Left lobe of liver (tissue), 2 donors: ENCODE measurements at regions not wholly inside any gene's neighbourhood (a gene's known extent, or its start where the extent isn't known, plus 50 kb on each side); places are given as distances from the start of the nearest gene placed in this dataset.

Experiments
- ATAC-seq: fragments of 200-7000 bp; cut with Tn5 transposase; one replicate; pipeline ENCODE4 v1.9.1; 2020; ENCODE audit warnings: mild to moderate bottlenecking, moderate library complexity
- DNase-seq: peaks from one replicate; pipeline ENCODE4 v3.0.0-alpha.2; 2020; ENCODE audit warnings: low spot score
- donor health status: DM: no; HTN: no; CAD: no; lungs with moderate emphysema.
- donor health status: DM: no; HTN: yes; CAD: no.

GRCh38 chr2:4356109-4356508, 652.7 kb downstream of the DCDC2C start:
- DNase-seq: no peak
- ATAC-seq: no peak

DNA sequence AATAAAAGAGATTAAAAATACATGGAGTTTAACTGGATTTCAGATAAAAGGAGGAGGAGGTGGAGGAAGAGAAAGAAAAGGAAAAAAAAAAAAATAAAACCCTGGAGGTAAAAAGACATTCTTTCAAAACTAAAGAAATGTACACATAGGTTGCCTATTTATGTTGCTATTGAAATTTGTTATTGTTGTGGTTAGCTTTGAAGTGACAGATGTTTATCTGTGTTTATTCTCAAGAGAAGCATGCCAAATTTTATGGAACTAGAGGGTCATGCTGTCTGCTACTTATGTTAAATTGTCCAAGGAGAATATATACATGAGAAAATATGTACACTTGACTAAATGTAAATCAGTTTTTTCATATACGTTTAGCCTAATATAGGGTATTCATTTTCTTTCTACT, 653.2 kb downstream of the DCDC2C start:
- ATAC-seq: no peak

GRCh38 chr2:4357121-4357520, 653.7 kb downstream of the DCDC2C start:
- ATAC-seq (no peak), DNase-seq (no peak)

More for the DNA sequence above, 653.2 kb downstream of the DCDC2C start:
- no peak for DNase-seq

- DNase-seq (no peak), ATAC-seq (no peak)
Observed at GRCh38 chr2:4358837-4359236, 655.5 kb downstream of the DCDC2C start.

DNA sequence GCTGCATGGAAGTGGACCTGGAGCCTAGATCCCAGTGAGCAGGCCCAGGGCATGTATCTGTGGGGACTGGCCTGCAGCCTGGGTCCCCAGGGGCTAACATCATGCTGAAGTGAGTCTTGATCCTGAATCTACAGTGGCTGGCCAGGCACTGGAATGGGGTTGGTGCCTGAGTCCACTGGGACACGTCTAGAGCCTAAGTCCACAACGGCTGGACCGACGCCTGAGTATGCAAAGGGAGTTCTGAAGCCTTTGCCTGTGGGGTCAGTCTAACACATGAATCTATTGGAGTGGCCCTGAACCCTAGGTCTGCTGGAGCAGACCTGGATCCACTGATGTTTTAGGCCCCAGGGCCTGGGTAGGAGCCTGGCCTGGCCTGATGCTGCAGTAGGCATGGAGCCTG, 665.5 kb downstream of the DCDC2C start:
- DNase-seq (no peak), ATAC-seq (no peak)

DNA sequence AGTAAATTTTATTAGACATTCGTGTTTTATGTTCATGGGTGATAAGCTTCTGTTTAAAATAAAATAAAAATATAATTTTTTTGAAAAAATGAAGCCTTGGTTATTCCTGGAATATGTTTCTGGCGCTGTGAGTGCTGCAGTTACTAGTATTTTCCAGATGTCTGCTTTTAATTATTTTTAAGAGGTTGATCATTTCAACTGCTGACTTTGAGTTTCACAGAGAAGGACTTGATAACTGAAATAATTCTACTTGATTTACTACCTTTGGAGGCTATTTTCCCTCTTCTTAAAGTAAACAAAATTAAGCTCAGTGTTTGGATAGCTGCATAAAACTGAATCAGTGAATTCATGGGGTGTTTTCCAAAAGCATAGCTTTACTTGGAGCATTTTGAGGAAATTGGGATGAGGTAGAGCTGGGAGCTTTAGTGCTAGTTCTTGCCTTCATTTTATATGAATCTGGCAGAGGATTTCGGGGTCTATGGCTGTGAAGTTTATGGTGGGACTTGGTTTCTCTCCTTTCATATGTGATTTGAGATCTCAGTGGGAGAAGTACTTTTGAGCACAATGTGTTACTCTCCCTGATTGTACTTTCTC, 666.5 kb downstream of the DCDC2C start:
- ATAC-seq (no peak), DNase-seq (no peak)

DNA sequence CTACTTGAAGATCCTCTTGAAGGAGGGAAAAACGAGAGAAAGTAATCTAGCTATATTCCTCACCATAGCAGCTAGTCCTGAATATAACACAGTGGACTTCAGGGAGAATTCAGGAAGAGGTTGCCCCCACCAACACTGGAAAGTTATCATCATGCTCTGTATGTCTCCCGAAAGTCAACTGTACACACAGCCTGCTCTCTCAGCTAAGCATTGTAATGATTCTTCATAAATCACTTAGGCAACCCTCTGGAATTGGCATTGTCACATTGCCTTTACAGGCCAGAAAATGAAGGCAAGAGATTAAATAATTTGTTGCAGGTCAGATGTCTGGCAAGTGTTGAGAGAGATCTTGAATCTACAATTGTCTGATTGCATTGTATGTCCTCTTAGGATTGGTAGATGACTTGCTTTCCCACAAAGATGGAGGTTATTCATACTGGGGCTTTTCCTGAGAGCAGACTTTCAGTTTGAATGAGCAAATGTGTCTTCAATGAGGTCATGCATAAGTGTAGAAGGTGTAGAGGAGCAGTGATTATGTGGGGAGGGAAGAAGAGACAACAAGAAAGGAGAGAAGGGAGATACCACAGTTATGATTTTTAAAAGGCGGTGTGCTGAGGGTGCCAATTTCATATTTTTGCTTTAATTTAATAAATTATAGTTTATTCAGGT, 667.2 kb downstream of the DCDC2C start:
- ATAC-seq: no peak
- DNase-seq: no peak

DNA sequence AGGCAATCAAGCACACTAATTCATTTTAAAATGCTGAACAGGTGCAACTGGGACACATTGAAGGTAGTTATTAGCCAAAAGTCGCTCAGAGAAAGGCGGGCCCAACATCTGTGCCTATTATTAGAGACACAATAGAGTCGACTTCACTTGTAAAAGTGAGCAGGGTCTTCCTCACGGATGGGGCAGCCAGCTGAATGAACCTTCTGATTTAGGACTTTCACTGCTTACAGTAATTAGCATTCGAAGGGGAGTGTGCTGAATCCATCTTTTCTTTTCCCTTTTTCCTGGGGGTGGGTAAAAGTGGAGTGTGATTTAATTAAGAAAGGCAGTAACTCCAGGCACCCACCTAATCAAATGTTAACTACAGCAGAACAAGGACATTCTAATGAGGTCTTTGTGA, 677.7 kb downstream of the DCDC2C start:
- ATAC-seq (no peak), DNase-seq (no peak)

DNA sequence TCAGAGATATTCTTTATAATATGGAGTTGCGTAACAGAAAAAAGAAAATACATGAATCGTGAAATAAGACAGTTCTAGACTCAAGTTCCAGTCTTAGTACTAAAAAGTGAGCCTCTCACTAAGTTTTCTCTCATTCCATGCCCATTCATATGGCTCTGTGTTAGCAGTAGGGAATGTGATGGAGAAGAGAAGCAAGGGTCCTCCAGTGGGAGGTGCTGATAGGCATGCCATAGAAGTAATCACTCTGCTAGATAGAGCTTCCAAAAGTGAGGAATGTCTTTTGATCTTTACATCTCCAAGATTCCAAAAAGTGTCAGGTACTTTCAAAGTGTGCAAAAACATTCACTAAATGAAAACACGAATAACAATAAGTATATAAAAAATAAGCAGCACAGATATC, 678.4 kb downstream of the DCDC2C start:
- no peak for ATAC-seq
- no peak for DNase-seq

GRCh38 chr2:4391013-4391412, 687.6 kb downstream of the DCDC2C start:
- DNase-seq (no peak), ATAC-seq (no peak)

DNA sequence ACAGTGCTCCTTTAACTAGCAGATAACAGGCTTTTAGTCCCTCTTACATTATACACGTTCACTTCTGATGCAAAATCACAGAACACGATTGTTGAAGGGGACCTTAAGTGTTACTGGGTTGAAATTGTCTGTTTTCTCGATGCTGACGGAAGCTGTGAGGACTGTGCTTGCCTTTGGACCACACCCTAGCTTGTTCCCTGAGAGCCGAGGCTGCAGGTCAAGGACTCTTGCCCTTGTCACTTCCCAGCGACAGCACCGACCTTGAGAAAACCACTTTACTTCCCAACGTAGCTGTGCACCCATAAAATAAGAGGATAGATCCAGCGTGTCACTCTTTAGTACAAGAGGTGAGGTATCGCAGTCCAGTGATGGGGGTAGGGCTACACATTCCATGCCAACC, 701.0 kb downstream of the DCDC2C start:
- DNase-seq (no peak), ATAC-seq (no peak)

- ATAC-seq: no peak
- no peak for DNase-seq
Observed at GRCh38 chr2:4408321-4408720, 704.9 kb downstream of the DCDC2C start.

DNA sequence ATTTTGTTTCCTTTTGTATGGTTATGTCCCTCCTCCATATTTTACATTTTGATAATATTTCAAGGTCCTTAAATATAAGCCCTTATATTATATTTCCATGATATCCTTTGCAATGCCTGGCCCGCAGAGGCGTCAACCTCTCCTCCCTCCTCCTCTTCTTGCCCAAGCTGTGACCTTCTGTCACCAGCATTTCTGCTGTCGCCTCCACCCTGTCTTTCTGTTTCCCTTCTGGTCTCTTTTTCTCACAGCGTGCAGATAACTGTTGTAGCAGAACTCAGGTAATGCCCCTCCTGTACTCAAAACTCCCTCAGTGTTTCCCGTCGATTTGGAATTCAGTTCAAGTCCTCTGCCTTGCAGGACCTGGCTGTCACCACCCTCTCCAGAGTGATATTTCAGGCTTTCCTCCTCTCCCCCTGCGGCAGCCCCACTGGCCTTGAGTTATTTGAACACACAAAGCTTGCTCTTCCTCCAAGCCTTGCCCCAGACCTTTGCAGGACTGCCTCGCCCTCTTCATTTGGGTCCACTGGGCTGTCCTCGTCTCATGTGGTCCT, 709.3 kb downstream of the DCDC2C start:
- DNase-seq: no peak

GRCh38 chr2:4415171-4415570, 711.8 kb downstream of the DCDC2C start:
- no peak for DNase-seq
- ATAC-seq: no peak

More for the DNA sequence above, 709.3 kb downstream of the DCDC2C start:
- no peak for ATAC-seq

GRCh38 chr2:4415810-4416413, 712.5 kb downstream of the DCDC2C start:
- DNase-seq: no peak
- no peak for ATAC-seq

- ATAC-seq (no peak), DNase-seq (no peak)
Observed at GRCh38 chr2:4416431-4416830, 713.1 kb downstream of the DCDC2C start.

DNA sequence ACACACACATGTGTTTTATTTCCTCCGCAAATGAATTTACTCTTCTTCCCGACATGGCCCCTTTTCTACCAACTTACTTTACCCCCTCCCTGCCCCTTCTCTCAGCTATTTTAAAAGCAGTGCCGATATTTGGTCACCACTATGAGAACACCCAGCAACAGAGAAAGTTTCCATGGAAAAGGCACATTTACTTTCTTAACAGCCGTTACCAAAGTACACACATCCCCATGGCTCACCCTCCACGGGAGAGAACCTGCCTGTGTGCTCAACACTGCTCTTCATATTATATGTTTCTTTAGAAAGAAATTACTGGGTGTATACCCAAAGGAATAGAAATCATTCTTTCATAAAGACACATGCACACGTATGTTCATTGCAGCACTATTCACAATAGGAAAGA, 714.4 kb downstream of the DCDC2C start:
- no peak for ATAC-seq
- no peak for DNase-seq

DNA sequence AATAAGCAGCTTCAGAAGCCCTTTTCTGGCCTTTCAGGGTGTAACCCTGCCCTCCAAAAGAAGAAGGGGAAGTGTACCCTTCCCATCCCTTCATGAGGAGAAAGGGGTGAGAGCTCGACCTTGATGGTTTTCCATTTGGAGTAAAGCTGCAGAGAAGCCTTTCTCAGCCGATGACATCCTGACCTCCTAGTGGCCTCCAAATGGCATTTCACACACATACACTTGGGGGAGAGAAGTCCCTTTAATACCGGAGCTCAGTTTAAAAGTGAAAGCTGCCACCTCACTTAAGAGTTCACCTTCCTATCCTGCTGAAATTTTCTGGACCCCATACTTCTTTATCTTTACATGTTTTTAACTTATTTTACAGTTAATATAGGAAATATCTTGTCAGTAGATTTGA, 716.7 kb downstream of the DCDC2C start:
- DNase-seq: no peak
- ATAC-seq: no peak

DNA sequence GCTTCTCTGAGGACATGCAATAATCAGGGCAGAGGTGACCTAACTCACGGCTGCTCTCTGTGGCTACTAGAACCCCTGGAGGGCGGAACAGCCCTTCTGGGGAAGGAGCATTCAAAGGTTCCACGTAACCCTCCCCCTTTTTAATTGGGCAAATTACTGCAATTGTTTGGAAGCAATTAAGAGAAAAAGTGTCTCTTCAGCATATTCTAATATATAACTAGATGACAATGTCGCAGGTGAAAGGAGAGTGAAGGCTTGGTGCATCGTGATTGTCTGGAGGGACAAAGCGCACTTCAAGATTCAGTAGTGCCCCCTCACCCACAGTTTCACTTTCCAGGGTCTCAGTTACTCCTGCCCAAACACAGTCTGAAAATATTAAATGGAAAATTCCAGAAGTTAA, 720.8 kb downstream of the DCDC2C start:
- ATAC-seq (no peak), DNase-seq (no peak)

GRCh38 chr2:4427083-4427482, 723.7 kb downstream of the DCDC2C start:
- DNase-seq: no peak
- ATAC-seq: no peak

GRCh38 chr2:4445821-4446220, 742.4 kb downstream of the DCDC2C start:
- ATAC-seq (no peak), DNase-seq (no peak)

DNA sequence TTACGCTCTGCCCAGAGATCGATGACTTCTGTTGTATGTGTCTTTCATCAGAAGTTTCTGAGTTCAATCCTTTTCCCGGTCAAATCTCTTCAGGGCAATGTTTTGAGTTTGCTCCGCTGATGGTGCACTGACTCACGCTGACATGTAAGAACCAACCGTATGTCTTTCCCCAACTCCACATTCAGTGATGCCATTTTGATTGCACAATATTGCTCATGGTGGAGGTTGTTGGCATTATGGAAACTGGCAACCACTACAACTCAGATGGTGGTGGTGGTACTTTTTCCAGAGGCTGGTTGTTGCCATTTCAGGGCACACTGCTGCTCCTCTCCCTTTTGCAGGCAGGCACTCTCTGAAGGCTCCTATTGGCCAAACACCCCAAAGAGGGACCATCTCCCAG, 751.5 kb downstream of the DCDC2C start:
- DNase-seq: no peak
- ATAC-seq: no peak
